GM23338 (cell line): ENCODE measurements at regions not wholly inside any gene's neighbourhood (a gene's known extent, or its start where the extent isn't known, plus 50 kb on each side); places are given as distances from the start of the nearest gene placed in this dataset.

Experiments
- ATAC-seq: fragments of 200-7000 bp; cut with Tn5 transposase; 3 replicates; pipeline ENCODE4 v1.9.1; 2020
- DNase-seq: peaks from one replicate; pipeline ENCODE4 v3.0.0-alpha.2; 2015; ENCODE audit warnings: low spot score
- H2AFZ ChIP-seq: fragments of 200-600 bp; sonication (generic); 2 replicates; pipeline ENCODE4 v1.8.0; 2016; ENCODE audit warnings: antibody characterized with exemption, mild to moderate bottlenecking, moderate library complexity
- H3F3A ChIP-seq: fragments of 200-600 bp; sonication (generic); replicated peaks from 2 replicates; pipeline ENCODE4 v1.8.0; 2017; ENCODE audit warnings: antibody characterized with exemption, mixed run types, low read depth
- H3K27ac ChIP-seq: fragments of 200-600 bp; sonication (generic); 2 replicates; pipeline ENCODE4 v1.6.1; 2016; ENCODE audit warnings: low read depth
- H3K27me3 ChIP-seq: fragments of 200-600 bp; sonication (generic); 2 replicates; pipeline ENCODE4 v1.8.0; 2016; ENCODE audit warnings: mild to moderate bottlenecking, mixed run types, moderate library complexity; ENCODE audit not compliant: insufficient read depth
- H3K36me3 ChIP-seq: fragments of 200-600 bp; sonication (generic); 2 replicates; pipeline ENCODE4 v1.8.0; 2016; ENCODE audit warnings: mild to moderate bottlenecking; ENCODE audit not compliant: insufficient read depth
- H3K4me1 ChIP-seq: fragments of 200-600 bp; sonication (generic); 2 replicates; pipeline ENCODE4 v1.8.0; 2016; ENCODE audit warnings: mild to moderate bottlenecking, moderate library complexity; ENCODE audit not compliant: insufficient read depth
- H3K4me2 ChIP-seq: fragments of 200-600 bp; sonication (generic); 2 replicates; pipeline ENCODE4 v1.7.1; 2017; ENCODE audit warnings: mixed run types
- H3K4me3 ChIP-seq: fragments of 200-600 bp; sonication (generic); 2 replicates; pipeline ENCODE4 v1.6.1; 2016; ENCODE audit warnings: mixed run types
- H3K79me2 ChIP-seq: fragments of 200-600 bp; sonication (generic); replicated peaks from 2 replicates; pipeline ENCODE4 v1.8.0; 2017; ENCODE audit warnings: mild to moderate bottlenecking; ENCODE audit not compliant: insufficient read depth
- H3K9me2 ChIP-seq: fragments of 200-600 bp; sonication (generic); 2 replicates; pipeline ENCODE4 v1.8.0; 2017; ENCODE audit not compliant: insufficient read depth
- H4K20me1 ChIP-seq: fragments of 200-600 bp; sonication (generic); replicated peaks from 2 replicates; pipeline ENCODE4 v1.8.0; 2017; ENCODE audit warnings: mild to moderate bottlenecking; ENCODE audit not compliant: insufficient read depth
- H3K27ac Mint-ChIP-seq: 2 replicates; pipeline ENCODE4 v1.8.0; 2020; ENCODE audit warnings: inconsistent platforms, mild to moderate bottlenecking, moderate library complexity, mixed read lengths
- H3K27me3 Mint-ChIP-seq: 3 replicates; pipeline ENCODE4 v1.8.0; 2022; ENCODE audit warnings: low read depth, mild to moderate bottlenecking, moderate library complexity, mixed read lengths, inconsistent platforms; ENCODE audit not compliant: insufficient read depth, poor library complexity
- H3K36me3 Mint-ChIP-seq: 3 replicates; pipeline ENCODE4 v1.8.0; 2021; ENCODE audit warnings: low read depth, mild to moderate bottlenecking, inconsistent platforms, moderate library complexity, mixed read lengths
- H3K4me1 Mint-ChIP-seq: 3 replicates; pipeline ENCODE4 v1.8.0; 2020; ENCODE audit warnings: mild to moderate bottlenecking, inconsistent platforms, mixed read lengths
- H3K4me3 Mint-ChIP-seq: 3 replicates; pipeline ENCODE4 v1.8.0; 2021; ENCODE audit warnings: moderate library complexity, mild to moderate bottlenecking, inconsistent platforms, mixed read lengths
- H3K9me3 Mint-ChIP-seq: 3 replicates; pipeline ENCODE4 v1.8.0; 2020; ENCODE audit warnings: moderate library complexity, mild to moderate bottlenecking, inconsistent platforms, mixed read lengths
- CREB1 ChIP-seq: fragments of 250-450 bp; sonication (Bioruptor Pico); IDR thresholded peaks from 2 replicates; pipeline ENCODE4 v1.5.0; 2020; ENCODE audit warnings: low read depth, mild to moderate bottlenecking, moderate library complexity
- CTCF ChIP-seq, 2 experiments: fragments of 200-600 bp in 1 of 2; sonication (generic) in 1 of 2; conservative IDR thresholded peaks; 2 replicates each; pipeline versions ENCODE4 v1.5.1 to v1.6.1; 2016 to 2017; ENCODE audit warnings: antibody characterized with exemption in 2 of 2, low read depth in 2 of 2, mild to moderate bottlenecking in 2 of 2, moderate library complexity in 1 of 2
- ETS1 ChIP-seq: IDR thresholded peaks from 2 replicates; pipeline ENCODE4 v1.6.1; 2016; ENCODE audit warnings: antibody characterized with exemption
- EZH2 ChIP-seq: fragments of 200-600 bp; sonication (generic); IDR thresholded peaks from one replicate; pipeline ENCODE4 v1.8.0; 2017; ENCODE audit warnings: antibody characterized with exemption, mild to moderate bottlenecking, low read depth; ENCODE audit not compliant: unreplicated experiment
- EZH2phosphoT487 ChIP-seq: fragments of 200-600 bp; sonication (generic); IDR thresholded peaks from one replicate; pipeline ENCODE4 v1.8.1; 2018; ENCODE audit warnings: antibody characterized with exemption; ENCODE audit not compliant: unreplicated experiment
- JUNB ChIP-seq: IDR thresholded peaks from one replicate; pipeline ENCODE4 v1.6.1; 2016; ENCODE audit warnings: antibody characterized with exemption; ENCODE audit not compliant: unreplicated experiment
- NANOG ChIP-seq: IDR thresholded peaks from 2 replicates; pipeline ENCODE4 v1.6.1; 2016; ENCODE audit warnings: antibody characterized with exemption, borderline replicate concordance
- POLR2AphosphoS5 ChIP-seq: IDR thresholded peaks from 2 replicates; pipeline ENCODE4 v1.6.1; 2016; ENCODE audit warnings: antibody characterized with exemption, low read depth
- REST ChIP-seq: IDR thresholded peaks from one replicate; pipeline ENCODE4 v1.6.1; 2018; ENCODE audit warnings: antibody characterized with exemption; ENCODE audit not compliant: unreplicated experiment
- STAT1 ChIP-seq: IDR thresholded peaks from one replicate; pipeline ENCODE4 v1.6.1; 2016; ENCODE audit warnings: antibody characterized with exemption; ENCODE audit not compliant: unreplicated experiment
- ZNF114 ChIP-seq: fragments of 250-450 bp; sonication (Bioruptor Pico); IDR thresholded peaks from 2 replicates; pipeline ENCODE4 v1.5.0; 2020; ENCODE audit warnings: mild to moderate bottlenecking, moderate library complexity
- ZNF331 ChIP-seq: fragments of 250-450 bp; sonication (Bioruptor Pico); IDR thresholded peaks from 2 replicates; pipeline ENCODE4 v1.5.0; 2020; ENCODE audit warnings: low read depth, mild to moderate bottlenecking, moderate library complexity
- ZNF462 ChIP-seq: fragments of 250-450 bp; sonication (Bioruptor Pico); IDR thresholded peaks from 2 replicates; pipeline ENCODE4 v1.5.0; 2020; ENCODE audit warnings: mild to moderate bottlenecking, moderate library complexity

- Histone ChIP-seq H4K20me1 (no peaks in the 10 kb centered on the region), H3K9me2 (no peaks in the 10 kb centered on the region), H3K27me3 (peaks cover 5% of the 10 kb centered on the region; the same call in 1 of the 2 replicates), H3K4me1 (no peaks in the 10 kb centered on the region), H3K79me2 (no peaks in the 10 kb centered on the region), H2AFZ (0 out of 2 replicates have a peak overlapping the region, but pooled peaks have one; percentile 23), H3K27ac (no peak overlapping the region), H3K4me2 (no peak overlapping the region), H3K36me3 (no peaks in the 10 kb centered on the region), H3K4me3 (no peak overlapping the region), H3F3A (no peaks in the 10 kb centered on the region)
- DNase-seq (no peak), ATAC-seq (no peak)
- Mint-ChIP-seq H3K4me3 (no peak overlapping the region), H3K9me3 (no peaks in the 10 kb centered on the region; the same call in 2 of the 3 replicates), H3K36me3 (no peaks in the 10 kb centered on the region), H3K4me1 (peaks cover 3% of the 10 kb centered on the region; the same call in 2 of the 3 replicates), H3K27ac (no peak overlapping the region), H3K27me3 (peaks cover 3% of the 10 kb centered on the region)
- TF ChIP-seq JUNB (no peak), NANOG (no peak), ETS1 (no peak), POLR2AphosphoS5 (no peak), ZNF331 (no peak), REST (no peak), ZNF462 (CRISPR knock-in tag) (no peak), STAT1 (no peak), CREB1 (CRISPR knock-in tag) (no peak), ZNF114 (CRISPR knock-in tag) (no peak), CTCF (conservative IDR thresholded peaks at IDR 0.05; ENCODE audit: low read depth in 2 of 2) (no peak), EZH2phosphoT487 (no peak), EZH2 (no peak)
Measured at GRCh38 chr1:229897501-229897900, 169.5 kb upstream of the GALNT2 start.
